ENCODE measurements at regions not wholly inside any gene's neighbourhood (a gene's known extent, or its start where the extent isn't known, plus 50 kb on each side); places are given as distances from the start of the nearest gene placed in this dataset.
"Not testable (repeated sequence)": the region's sequence is repeated elsewhere in the genome, so short reads cannot be mapped to it uniquely, and the experiment has no call there.

DNA sequence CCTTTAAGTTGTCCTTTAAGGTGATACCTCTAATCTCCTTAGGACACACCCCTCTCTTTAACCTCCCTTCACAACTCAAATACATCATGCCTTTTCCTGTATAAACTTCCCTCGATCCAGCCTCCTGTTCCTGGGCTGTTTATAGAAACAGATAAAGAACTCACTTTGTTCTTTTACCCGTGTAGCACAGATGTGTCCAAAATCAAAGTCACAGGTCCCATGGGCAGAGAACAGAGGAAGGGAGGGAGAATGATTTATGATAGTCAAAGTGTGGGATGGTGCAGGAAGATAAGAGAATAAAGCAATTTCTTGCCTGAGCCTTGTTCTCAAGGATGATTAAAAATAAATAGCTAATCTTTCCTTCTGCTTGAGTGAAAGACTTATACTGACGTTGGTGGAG lies 50.3 kb upstream of the CABCOCO1 start:
- no peak for DNase-seq

DNA sequence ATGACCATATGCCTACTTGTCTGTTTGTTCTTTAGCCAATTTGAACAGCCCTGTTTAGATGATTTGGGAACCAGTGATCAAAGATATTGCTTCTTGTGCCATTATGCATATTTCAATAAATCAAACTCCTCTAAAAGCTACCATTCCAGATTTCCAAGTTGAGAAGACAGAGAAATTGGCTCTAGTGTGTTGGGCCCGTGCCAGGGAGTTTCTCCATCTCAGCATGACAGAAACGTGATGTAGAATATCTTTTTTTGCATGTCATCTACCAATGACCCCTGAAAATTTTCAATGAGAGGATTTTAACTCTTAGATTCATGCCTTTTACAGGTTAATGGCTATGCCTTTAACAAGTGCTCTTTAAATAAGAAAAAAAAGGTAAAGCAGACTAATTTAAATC lies 50.7 kb upstream of the CABCOCO1 start:
- DNase-seq, result no peak

DNA sequence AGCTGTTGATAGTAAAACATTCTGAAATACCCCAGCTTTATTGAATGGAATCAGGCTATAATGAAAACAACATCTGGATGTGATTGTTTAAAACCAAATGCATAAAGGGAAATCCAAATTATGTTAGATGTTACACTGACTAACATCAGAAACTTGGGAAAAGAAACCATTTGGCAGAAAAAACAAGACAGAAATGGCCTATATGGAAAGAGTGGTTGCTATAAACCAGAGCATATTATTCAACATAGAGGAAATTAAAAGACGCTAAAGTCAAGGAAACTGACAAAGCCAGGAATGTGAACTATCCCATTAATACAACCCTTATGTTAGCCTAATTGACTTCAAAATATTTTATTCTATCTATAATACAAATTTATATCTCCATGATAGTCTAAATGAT lies 53.0 kb upstream of the CABCOCO1 start:
- no peak for DNase-seq

DNA sequence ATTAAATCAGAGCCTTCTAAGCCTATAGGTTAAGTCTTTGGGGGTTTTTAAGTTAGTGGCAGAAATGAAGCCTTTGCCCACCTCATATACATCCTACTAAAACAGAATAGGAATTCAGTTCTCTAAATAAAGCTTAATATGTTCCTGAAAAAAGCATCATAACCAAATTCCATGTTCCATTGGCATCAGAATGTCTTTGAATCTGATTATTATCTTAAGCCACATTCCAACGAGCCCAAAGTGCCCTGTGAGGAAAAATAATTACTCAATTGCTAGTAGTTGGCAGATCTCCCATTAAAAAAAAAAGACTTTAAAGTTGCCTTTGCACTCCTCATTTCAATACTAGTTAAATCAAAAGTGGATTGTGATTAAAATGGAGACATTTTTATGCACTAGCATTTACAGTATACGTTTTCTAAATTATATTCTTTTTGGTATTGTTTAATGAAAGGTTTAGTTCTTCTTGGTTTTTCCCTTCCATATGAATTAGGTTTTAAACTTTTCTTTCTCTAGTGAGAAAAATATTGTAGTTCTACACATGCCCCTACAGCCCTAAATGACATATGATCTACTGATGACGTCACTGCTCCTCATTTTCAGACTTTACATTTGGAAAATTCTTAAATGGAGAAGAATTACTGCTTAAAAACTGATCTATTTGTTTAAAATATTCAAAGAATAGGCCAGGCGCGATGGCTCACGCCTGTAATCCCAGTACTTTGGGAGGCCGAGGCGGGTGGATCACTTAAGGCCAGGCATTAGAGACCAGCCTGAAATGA lies 54.3 kb upstream of the CABCOCO1 start:
- DNase-seq, result no peak

DNA sequence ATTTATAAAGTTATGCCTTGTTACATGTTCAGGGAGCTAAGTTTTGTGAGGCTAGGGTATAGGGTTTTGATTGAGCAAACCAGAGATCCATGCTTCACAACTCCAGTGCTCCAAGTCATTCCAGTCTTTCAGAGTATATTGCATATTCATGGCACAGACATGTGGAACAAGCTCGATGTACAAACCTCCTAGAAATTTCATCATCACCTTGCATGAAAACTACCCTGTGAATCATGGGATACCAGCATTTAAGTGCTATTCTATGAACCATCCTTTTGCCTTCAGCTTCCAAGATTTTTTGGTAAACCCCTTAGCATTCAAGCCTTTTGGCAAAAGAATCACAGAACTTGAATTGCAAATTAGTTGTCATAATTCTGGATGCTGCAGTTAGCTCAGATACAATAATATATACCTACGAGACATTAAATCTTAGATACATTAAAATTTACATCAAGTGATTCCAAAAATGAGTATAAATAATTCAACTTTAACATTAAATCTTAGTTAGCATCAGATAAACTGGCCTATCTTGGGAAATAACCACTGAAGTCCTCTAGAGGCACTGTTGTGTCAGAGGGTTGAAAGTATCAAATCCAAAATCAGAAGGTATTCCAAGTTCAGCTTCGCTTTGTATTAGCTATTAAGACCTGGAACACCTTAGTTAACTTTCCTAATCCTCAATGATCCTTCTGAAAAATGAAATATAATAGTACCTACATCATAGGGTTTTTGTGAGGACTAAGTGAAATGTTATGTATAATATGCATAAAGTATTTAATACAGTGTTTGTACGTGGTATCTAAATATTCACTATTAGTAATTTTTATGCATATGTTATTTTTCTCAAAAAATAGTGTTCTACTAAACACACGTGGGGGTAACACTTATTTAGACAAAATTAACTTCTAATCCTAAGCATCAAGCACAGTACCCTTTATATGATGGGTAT lies 55.5 kb upstream of the CABCOCO1 start:
- peak; percentile 1 for DNase-seq

DNA sequence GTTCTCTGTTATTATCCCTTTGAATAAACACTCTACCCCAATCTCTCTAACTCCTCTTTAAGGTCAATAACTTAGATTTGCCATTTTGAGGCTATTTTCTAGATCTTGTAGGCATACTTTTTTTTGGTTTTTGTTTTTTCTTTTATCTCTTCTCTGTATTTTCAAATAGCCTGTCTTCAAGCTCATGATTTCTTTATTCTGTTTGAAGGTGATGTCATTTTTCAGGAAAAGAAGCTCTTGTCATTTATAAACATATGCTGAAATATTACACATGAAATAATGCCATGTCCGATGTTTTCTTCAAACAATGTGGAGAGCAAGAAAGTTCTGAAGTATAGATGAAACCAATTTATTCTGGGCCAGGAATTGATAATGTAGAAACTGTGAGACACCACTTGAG lies 57.5 kb upstream of the CABCOCO1 start:
- DNase-seq, result no peak

DNA sequence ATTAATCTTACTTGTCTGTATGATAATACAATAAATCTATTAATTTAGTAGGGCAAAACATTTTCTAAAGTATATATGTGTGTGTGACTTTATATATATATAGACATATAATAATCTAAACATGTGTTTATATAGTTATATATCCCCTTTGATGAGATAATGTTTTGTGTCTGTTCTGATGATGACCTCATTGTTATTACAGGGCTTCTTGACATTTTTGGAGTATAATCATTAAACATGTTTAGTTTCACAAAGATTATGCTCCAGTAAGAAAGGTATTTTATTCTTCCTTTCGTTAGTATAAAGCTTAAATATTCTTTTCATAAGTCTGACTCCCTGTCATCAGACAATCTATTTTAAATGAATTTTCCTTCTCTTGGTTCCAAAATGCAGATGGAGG lies 62.3 kb upstream of the CABCOCO1 start:
- no peak for DNase-seq

DNA sequence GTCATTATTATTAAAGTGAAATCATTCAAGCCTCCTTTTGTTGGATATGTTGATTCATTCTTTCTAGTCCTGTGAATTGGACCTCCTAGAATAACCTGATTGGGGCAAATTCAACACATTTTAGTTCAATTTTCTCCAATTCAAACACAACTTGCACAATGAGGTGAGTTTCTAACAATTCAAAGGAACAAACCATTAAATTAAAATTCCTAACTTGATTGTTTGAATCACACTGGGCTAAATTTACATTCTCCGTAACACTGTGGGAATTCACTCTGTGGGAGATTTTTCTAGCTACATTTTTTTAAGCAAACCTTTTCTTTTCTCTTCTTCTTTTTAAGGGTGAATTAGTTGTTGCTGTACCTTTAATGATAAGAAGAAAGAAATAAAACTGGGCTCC lies 68.3 kb upstream of the CABCOCO1 start:
- DNase-seq, result no peak

DNA sequence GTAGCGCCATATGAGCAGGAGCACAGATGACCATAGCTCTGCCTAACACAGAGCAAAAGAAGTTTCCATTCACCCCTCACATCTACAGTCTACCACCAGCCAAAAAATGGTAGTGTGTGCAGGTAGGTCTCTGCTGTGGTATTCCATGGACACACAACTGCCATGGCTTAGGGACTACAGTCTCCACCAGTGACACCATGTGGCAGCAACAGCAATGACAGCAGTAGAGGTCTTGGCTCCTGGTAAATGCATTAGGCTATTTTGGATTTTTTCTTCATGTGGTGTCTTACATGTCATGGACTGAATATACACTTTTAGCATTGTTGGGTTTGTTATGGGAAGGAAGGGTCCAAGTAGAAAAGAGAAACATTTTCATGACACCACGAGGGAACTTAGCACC lies 70.1 kb upstream of the CABCOCO1 start:
- peak; percentile 32 for DNase-seq

DNA sequence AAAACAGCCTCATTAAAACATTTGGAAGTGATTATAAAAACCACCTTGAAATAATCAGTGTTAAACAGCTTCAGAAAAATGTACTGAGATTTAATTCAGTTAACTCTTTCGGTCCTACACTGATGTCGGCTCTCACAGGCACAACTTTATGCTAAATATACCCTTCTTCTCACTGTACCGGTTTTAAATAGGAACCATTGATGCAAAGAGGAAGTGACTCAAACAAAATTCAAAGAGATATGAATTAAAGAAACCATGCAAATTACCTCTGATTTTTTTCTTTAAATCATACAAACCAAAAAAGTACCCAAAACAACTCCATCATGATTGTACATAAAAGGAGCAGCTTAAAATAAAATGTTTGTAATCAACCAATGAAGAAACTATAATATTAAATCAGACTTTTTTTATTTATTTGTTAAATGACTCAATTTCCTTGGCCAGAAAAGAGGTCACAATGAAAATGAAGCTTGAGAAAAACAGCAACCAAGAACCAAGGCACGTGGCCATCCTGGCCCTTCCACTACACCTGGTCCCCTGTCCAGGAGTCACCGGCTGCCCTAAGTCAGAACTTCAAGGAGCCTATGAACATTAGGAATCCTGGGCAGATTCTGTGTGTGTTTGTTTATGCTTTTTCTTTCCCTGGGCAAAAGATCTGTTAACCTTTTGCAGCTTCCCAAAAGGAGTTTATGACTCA lies 73.0 kb upstream of the CABCOCO1 start:
- DNase-seq, result no peak

DNA sequence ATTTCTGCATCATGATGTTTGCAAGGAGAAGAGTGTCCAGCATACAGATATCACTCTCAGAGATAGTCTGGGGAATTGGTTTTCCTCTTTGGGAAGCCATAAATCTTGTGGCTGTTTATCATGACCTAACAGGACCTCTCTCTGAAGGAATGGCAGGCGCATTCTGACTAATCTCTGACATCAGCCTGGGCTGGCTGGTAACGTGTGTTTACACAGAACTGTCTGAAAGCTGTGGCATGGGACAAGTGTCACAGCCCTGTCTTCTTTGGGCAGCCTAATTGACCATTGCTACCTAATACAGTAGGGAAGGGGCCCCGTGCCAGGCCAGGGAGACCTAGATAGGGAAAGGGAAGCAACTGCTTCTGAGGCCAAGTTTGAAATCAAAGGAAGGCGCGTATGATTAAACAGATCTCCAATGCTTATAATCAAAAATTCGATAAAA lies 73.9 kb upstream of the CABCOCO1 start:
- no peak for DNase-seq

DNA sequence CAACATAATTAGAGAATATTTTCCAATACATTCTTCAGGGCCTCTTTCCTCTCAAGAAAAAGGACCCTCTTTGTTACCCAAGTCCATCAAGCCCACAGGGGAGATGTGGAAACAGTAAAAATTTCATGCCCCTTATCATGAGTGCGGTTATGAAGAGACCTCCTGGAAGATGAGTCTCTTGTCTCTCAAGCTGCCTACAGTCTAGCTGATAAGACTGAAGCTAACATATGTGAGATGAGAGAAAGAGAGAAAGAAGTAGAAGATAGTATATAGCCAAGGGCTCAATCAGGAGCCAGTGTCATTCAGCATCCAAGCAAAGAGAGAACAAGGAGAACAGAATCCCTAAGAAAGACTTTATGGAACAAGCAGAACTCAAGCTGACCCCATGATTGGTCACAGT lies 75.9 kb upstream of the CABCOCO1 start:
- no peak for DNase-seq

DNA sequence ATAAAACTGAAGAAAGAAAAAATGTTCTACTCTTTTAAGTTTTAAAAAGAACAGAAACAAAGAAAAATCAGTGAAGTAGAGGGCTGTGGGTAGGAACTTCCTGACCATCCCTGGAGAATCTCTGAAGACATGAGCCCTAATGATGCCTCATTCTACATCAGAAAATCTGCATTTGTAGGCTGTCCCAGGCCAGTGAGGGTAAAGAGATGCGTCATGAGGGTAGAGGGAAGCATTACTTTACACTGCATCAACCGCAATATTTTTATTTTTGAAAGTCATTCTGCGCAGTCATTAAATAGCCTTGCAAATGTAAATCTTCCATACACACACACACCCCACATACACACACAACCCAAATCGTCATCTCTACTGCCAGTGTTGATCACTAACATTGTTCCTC lies 82.1 kb upstream of the CABCOCO1 start:
- no peak for DNase-seq

DNA sequence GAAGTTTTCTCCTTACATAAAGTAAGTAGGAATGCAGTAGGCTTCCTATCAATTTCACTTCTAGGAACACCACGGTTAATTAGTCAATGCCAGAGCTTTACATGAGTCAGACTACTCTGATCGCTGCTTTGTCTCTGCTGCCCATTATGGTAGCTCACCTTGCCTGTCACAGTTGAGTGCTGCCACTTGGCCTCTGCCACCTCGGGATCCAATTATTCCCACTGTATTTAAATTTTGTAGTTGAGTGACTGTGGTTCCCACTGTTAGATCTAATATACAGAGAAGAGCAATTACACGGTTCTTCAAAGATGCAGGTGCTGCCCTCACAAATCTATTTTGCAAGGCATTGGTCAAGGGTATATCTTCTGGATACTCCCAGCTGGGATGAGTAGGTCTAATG lies 92.5 kb upstream of the CABCOCO1 start:
- DNase-seq, result not testable (repeated sequence)

DNA sequence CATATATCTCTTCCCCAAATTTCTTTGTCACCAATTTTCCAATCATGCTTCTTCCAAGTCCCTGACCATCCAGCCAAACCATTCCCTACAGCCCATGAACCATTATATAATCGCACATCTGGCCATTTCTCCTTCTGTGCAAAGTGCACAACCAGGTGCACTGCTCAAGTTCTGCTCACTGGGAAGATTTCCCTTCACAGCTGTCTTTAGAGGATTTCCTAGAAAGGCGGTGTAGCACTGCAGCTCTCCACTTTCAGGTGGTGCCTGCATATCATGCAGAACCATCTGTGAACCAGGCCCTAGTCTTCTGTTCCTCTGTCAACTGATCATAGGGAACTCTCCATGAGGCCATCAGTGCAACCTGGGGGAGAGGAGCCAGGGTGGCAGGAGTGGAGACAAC lies 95.0 kb upstream of the CABCOCO1 start:
- DNase-seq, result no peak

DNA sequence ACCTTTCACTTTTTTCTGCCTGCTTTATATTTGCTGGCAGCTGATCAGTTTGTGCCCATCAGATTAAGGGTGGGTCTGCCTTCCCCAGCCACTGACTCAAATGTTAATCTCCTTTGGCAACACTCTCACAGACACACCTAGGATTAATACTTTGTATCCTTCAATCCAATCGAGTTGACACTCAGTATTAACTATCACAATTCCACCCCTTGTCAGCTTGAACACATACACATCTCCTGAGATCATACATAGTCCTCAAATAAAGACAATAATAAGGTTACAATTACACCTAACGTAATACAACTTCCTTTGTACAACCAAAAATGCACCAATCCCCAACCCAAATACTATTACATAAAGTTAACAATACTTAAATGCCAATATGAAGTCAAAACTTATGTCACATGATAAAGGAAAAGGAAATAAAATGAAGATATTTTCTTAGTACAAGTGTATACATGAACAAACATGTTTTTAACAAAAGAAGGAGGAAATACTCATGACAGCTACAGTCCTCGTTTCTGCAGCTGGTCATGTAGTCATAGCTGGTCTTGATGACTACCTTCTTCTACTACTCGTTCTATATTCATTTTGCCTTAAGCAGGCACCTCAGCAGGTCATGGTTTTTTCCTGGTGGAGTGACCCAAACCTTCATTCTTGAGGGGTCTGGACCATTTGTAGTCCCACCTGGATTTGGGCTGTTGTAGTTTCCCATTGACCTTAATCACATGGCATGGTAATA lies 96.7 kb upstream of the CABCOCO1 start:
- DNase-seq, result no peak

DNA sequence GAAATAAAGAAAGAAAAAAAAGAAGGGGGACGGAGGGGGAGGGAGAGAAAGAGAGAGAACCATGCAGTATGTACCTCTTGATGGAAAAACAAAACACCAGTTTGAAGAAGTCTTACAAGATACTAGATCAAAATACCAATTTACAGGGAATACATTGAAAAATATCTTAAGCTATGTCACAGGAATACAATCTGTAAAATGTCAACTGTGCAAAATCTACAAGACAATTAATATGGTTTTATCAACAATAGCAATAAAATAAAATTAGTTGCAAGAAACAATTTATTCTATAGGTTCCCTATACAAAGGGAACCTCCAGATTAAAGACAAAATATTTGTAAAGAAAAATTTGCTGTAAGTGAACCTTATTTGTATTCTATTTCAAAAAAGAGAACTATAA lies 98.3 kb upstream of the CABCOCO1 start:
- DNase-seq, result no peak

DNA sequence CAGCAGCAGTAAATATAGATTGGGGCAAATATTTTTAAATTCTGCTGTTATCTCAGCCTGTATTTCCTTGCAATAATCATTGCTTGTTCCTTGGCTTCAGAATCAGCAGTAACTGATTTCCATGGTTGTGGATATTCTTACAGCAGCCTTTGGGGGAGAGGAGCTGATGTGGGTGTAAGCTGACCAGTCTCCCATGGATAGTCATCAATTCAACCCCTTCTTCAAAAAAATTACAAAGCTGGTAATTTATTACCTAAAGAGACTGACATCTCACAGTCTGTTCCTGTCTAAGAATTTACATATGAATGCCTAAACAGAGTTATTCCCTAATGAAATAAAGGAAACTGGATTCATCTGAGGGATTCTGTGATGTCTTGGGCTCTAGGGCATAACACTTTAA lies 103.1 kb upstream of the CABCOCO1 start:
- DNase-seq, result no peak

DNA sequence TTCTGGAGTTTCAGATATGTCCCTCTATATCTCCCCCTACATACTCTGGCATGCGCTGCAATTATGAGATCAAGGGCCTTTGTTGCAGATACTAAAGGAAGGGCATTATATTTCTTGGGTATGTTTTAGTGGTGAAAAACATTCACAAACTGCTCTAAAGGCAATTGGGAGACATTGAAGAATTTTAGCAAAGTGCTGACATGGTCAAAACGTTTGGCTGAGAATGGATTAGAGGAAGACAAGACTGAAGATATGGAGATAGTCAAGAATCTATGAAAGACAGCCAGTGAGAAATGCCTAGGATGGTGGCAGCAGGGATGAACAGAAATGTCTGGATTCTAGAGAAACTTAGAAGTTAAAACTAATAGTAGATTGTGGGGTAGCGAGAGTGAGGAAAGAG lies 104.5 kb upstream of the CABCOCO1 start:
- no peak for DNase-seq

DNA sequence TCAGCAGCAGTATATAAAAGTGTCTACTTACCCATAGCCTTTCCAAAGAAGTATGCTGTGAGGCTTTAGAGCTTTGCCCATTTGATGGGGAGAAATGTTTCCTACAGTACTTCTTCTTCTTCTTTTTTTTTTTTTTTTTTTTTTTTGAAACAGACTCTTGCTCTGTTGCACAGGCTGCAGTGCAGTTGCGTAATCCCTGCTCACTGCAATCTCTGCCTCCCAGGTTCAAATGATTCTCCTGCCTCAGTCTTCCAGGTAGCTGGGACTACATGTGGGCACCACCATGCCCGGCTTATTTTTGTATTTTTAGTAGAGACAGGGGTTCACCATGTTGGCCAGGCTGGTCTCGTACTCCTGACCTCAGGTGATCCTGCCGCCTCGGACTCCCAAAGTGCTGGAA lies 101.7 kb upstream of the TMEM26 start:
- DNase-seq, result peak; percentile 7

DNA sequence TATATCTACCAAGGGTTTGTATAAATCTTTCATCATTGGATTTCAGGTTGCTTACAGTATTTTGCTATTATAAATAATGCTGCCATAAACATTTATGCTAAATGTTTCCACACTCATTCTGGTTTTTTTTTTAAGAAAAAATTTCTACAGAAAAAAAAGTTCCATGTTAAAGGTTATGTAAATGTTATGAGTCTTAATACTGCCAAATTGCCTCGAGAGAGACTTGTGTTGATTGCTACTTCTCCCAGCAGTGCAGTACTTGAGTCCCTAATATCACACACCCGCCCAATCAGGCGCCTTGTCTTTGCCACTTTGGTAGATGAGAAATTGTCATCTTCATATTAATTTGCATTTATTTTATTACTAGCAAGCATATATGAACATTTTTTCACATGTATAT lies 96.7 kb upstream of the TMEM26 start:
- no peak for DNase-seq

DNA sequence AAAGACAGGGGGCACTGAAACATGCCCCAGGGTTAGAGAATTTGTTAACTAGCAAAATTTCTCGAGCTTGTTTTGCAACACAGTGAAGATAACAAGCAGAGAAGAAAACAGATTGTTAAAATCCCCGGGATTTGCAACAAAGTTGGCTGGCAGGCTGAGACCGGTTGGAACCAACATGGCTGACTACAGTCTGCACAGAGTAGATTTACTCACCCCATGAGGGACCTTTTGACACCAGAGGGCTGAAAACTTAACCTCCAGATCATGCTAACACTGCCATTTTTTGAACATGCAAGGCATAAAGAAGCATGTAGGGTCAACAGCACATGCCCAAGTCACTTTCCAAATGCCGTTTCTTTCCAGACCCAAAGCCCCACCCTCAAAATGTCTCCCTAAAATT lies 95.2 kb upstream of the TMEM26 start:
- no peak for DNase-seq

DNA sequence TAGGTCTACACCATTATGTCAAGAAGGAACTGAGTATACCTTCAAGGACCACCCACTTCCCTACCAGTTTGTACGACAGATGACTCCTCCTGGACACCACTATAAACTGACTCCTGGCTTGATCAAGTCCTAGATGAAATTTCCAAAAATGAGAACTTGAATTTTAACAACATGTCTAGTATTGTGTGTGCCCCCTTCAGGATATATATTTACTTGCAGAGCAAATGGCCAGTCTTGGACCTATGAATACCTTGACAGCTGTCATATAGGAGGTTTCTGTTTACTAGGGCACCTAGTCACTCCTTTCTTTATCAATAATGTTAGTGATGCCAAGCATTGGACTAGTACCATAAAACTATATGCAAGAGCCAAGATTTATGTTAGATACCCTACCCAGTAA lies 94.1 kb upstream of the TMEM26 start:
- DNase-seq, result no peak

Data from inflammatory macrophage treated with lipopolysaccharide for 4 hours (primary cell).